ENCODE measurements at regions not wholly inside any gene's neighbourhood (a gene's known extent, or its start where the extent isn't known, plus 50 kb on each side); places are given as distances from the start of the nearest gene placed in this dataset.

DNA sequence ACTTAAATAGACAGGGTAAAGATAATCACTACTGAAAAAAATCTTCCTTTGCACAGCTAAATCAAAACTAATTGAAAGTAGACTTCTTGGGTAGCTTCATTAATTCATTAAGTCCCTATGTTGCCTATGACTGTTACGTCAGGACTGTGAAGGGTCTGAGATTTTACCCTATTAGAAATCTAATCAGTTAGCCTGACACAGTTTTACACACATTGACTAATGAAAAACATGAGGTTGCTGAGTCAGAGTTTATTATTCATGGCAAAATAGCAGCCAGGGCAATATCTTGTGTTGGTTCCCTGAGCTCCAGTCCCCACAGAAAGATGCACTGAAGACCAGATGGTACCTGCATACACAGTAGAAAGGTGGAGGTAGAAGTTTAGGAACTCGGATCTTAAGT is 262.5 kb upstream of the ZP4 start:
- Histone ChIP-seq H3K4me2 (ENCODE audit: low read depth, low read length, poor library complexity, severe bottlenecking) (no peak overlapping the region), H3K9me3 (ENCODE audit: insufficient read depth, low read length) (no peaks in the 10 kb centered on the region), H3K27ac (ENCODE audit: low read depth, low read length) (no peak overlapping the region), H3K9me2 (replicated peaks; ENCODE audit: insufficient read depth, low read length) (no peaks in the 10 kb centered on the region), H4K20me1 (ENCODE audit: low read depth, low read length) (no peaks in the 10 kb centered on the region), H3K27me3 (ENCODE audit: low read length) (no peaks in the 10 kb centered on the region), H3K9ac (ENCODE audit: low read length) (no peak overlapping the region), H3K79me2 (ENCODE audit: insufficient read depth, low read length) (no peaks in the 10 kb centered on the region), H3K4me3 (ENCODE audit: insufficient read depth, low read length, poor library complexity, severe bottlenecking) (no peak overlapping the region), H2AFZ (ENCODE audit: low read depth, low read length, severe bottlenecking) (no peak overlapping the region), H3F3A (ENCODE audit: insufficient read depth) (no peaks in the 10 kb centered on the region), H3K36me3 (ENCODE audit: low read length) (no peaks in the 10 kb centered on the region)
- TF ChIP-seq, protein P1, sequence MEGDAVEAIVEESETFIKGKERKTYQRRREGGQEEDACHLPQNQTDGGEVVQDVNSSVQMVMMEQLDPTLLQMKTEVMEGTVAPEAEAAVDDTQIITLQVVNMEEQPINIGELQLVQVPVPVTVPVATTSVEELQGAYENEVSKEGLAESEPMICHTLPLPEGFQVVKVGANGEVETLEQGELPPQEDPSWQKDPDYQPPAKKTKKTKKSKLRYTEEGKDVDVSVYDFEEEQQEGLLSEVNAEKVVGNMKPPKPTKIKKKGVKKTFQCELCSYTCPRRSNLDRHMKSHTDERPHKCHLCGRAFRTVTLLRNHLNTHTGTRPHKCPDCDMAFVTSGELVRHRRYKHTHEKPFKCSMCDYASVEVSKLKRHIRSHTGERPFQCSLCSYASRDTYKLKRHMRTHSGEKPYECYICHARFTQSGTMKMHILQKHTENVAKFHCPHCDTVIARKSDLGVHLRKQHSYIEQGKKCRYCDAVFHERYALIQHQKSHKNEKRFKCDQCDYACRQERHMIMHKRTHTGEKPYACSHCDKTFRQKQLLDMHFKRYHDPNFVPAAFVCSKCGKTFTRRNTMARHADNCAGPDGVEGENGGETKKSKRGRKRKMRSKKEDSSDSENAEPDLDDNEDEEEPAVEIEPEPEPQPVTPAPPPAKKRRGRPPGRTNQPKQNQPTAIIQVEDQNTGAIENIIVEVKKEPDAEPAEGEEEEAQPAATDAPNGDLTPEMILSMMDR (IDR thresholded peaks at IDR 0.05; ENCODE audit: insufficient read depth, low read length, poor library complexity, severe bottlenecking): no peak
- no peak for TF ChIP-seq EZH2phosphoT487 (conservative IDR thresholded peaks at IDR 0.05; ENCODE audit: low read length)

DNA sequence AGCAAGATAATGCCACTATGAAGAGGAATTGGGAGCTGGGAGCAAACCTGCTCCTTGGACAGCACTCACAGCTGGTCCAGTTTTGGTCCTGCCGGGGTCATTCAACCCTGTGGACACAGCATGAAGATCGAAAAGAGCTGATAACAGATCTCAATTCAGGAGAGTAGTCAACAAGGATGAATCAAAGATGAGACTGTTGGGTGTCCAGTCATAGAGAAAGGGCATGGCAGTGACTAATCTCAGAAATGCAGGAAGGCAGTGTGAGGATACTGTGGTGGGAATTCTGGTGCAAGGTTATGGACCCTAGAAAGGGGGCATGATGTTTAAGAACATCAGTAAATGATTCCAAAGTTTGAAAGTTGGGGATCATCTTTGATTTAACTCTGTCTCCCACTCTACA is 261.4 kb upstream of the ZP4 start:
- H3K27ac ChIP-seq (ENCODE audit: low read depth, low read length): no peak overlapping the region
- no peaks in the 10 kb centered on the region for H3F3A ChIP-seq (ENCODE audit: insufficient read depth)
- H3K4me3 ChIP-seq (ENCODE audit: insufficient read depth, low read length, poor library complexity, severe bottlenecking): no peak overlapping the region
- no peak overlapping the region for H3K9ac ChIP-seq (ENCODE audit: low read length)
- no peaks in the 10 kb centered on the region for H3K9me2 ChIP-seq (replicated peaks; ENCODE audit: insufficient read depth, low read length)
- TF ChIP-seq EZH2phosphoT487 (conservative IDR thresholded peaks at IDR 0.05; ENCODE audit: low read length): no peak
- TF ChIP-seq, protein P1 (IDR thresholded peaks at IDR 0.05; ENCODE audit: insufficient read depth, low read length, poor library complexity, severe bottlenecking): no peak
- no peaks in the 10 kb centered on the region for H3K9me3 ChIP-seq (ENCODE audit: insufficient read depth, low read length)
- H2AFZ ChIP-seq (ENCODE audit: low read depth, low read length, severe bottlenecking): no peak overlapping the region
- H3K36me3 ChIP-seq (ENCODE audit: low read length): no peaks in the 10 kb centered on the region
- H4K20me1 ChIP-seq (ENCODE audit: low read depth, low read length): no peaks in the 10 kb centered on the region
- H3K79me2 ChIP-seq (ENCODE audit: insufficient read depth, low read length): no peaks in the 10 kb centered on the region
- H3K4me2 ChIP-seq (ENCODE audit: low read depth, low read length, poor library complexity, severe bottlenecking): no peak overlapping the region
- no peaks in the 10 kb centered on the region for H3K27me3 ChIP-seq (ENCODE audit: low read length)

DNA sequence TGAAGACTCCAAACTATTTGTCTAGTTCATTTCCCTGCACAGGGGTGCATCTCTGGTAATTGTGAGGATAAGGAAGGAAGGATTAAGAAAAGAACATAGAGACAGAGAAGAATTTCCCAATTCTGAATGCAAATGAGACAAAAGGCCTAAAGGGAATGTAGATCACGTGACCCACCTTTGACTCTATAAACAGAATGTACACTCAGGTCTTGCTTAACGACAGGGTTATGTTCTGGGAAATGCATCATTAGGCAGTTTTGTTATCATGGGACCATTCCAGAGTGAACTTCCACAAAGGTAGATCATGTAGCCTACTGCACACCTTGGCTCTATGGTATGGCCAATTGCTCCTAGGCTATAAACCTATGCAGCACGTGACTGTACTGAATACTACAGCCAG is 252.3 kb upstream of the ZP4 start:
- H3K9me2 ChIP-seq (replicated peaks; ENCODE audit: insufficient read depth, low read length): no peaks in the 10 kb centered on the region
- no peak overlapping the region for H3K4me3 ChIP-seq (ENCODE audit: insufficient read depth, low read length, poor library complexity, severe bottlenecking)
- H2AFZ ChIP-seq (ENCODE audit: low read depth, low read length, severe bottlenecking): no peak overlapping the region
- no peak overlapping the region for H3K27ac ChIP-seq (ENCODE audit: low read depth, low read length)
- H3K79me2 ChIP-seq (ENCODE audit: insufficient read depth, low read length): no peaks in the 10 kb centered on the region
- H3K9me3 ChIP-seq (ENCODE audit: insufficient read depth, low read length): no peaks in the 10 kb centered on the region
- no peak overlapping the region for H3K4me2 ChIP-seq (ENCODE audit: low read depth, low read length, poor library complexity, severe bottlenecking)
- H4K20me1 ChIP-seq (ENCODE audit: low read depth, low read length): no peaks in the 10 kb centered on the region
- no peaks in the 10 kb centered on the region for H3K27me3 ChIP-seq (ENCODE audit: low read length)
- no peak for TF ChIP-seq EZH2phosphoT487 (conservative IDR thresholded peaks at IDR 0.05; ENCODE audit: low read length)
- no peak overlapping the region for H3K9ac ChIP-seq (ENCODE audit: low read length)
- H3F3A ChIP-seq (ENCODE audit: insufficient read depth): no peaks in the 10 kb centered on the region
- H3K36me3 ChIP-seq (ENCODE audit: low read length): no peaks in the 10 kb centered on the region

DNA sequence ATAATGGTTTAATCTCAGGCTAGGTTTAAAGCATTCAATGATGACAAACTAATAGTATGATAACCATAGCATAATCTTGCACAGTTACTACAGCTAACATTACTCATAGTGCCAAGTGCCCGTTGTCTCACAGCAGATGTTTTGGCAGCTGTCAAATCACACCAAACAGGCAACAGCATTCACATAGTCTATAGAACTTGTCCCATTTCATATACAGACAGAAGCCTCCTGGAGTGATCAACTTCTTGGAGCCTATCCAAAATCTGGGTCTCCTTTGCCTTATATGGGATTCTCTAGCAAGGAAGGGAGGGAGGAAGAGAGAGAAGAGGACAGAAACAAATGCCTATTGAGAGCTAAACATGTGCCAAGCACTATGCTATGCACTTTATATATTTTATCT is 250.6 kb upstream of the ZP4 start:
- Histone ChIP-seq H3K9ac (ENCODE audit: low read length) (no peak overlapping the region), H3K9me2 (replicated peaks; ENCODE audit: insufficient read depth, low read length) (no peaks in the 10 kb centered on the region), H3F3A (ENCODE audit: insufficient read depth) (no peaks in the 10 kb centered on the region), H4K20me1 (ENCODE audit: low read depth, low read length) (no peaks in the 10 kb centered on the region), H3K27ac (ENCODE audit: low read depth, low read length) (no peak overlapping the region), H3K79me2 (ENCODE audit: insufficient read depth, low read length) (no peaks in the 10 kb centered on the region), H2AFZ (ENCODE audit: low read depth, low read length, severe bottlenecking) (no peak overlapping the region), H3K27me3 (ENCODE audit: low read length) (no peaks in the 10 kb centered on the region), H3K4me3 (ENCODE audit: insufficient read depth, low read length, poor library complexity, severe bottlenecking) (no peak overlapping the region), H3K36me3 (ENCODE audit: low read length) (no peaks in the 10 kb centered on the region), H3K4me2 (ENCODE audit: low read depth, low read length, poor library complexity, severe bottlenecking) (no peak overlapping the region), H3K9me3 (ENCODE audit: insufficient read depth, low read length) (no peaks in the 10 kb centered on the region)
- TF ChIP-seq, protein P1 (IDR thresholded peaks at IDR 0.05; ENCODE audit: insufficient read depth, low read length, poor library complexity, severe bottlenecking): no peak
- no peak for TF ChIP-seq EZH2phosphoT487 (conservative IDR thresholded peaks at IDR 0.05; ENCODE audit: low read length)
